CD4-positive, alpha-beta memory T cell (primary cell): ENCODE measurements at regions not wholly inside any gene's neighbourhood (a gene's known extent, or its start where the extent isn't known, plus 50 kb on each side); places are given as distances from the start of the nearest gene placed in this dataset.
"Not testable (repeated sequence)": the region's sequence is repeated elsewhere in the genome, so short reads cannot be mapped to it uniquely, and the experiment has no call there.

ENCODE experiments used
- CTCF ChIA-PET: fragments of 350-600 bp; sonication (Branson Sonifier 250); formaldehyde crosslinking; loops from one replicate; lab custom pipeline; 2021; ENCODE audit warnings: inconsistent platforms; ENCODE audit not compliant: partially characterized antibody; lab: Charles Lee
- POLR2A ChIA-PET: fragments of 350-600 bp; sonication (Branson Sonifier 250); formaldehyde crosslinking; loops from one replicate; lab custom pipeline; 2021; ENCODE audit not compliant: partially characterized antibody; lab: Charles Lee
- DNase-seq, 5 donors: peaks; one replicate each; pipeline versions ENCODE4 v3.0.0 to v3.0.0-alpha.2; 2020 to 2022; ENCODE audit warnings: mixed read lengths in 1 of 5
- H3K27ac ChIP-seq: one replicate; pipeline ENCODE4 v1.7.0; 2013; ENCODE audit warnings: low read depth, low read length
- H3K27me3 ChIP-seq: 2 replicates; pipeline ENCODE4 v1.7.0; 2013; ENCODE audit warnings: mild to moderate bottlenecking, low read length, moderate library complexity; ENCODE audit not compliant: insufficient read depth
- H3K36me3 ChIP-seq: 2 replicates; pipeline ENCODE4 v1.7.0; 2013; ENCODE audit warnings: mild to moderate bottlenecking, low read length, moderate library complexity; ENCODE audit not compliant: insufficient read depth
- H3K4me1 ChIP-seq: 2 replicates; pipeline ENCODE4 v1.7.0; 2013; ENCODE audit warnings: mild to moderate bottlenecking, low read length, moderate library complexity; ENCODE audit not compliant: insufficient read depth
- H3K4me3 ChIP-seq, 2 donors: one replicate each; pipeline ENCODE4 v1.7.0; 2013; ENCODE audit warnings: low read length in 2 of 2, mild to moderate bottlenecking in 1 of 2
- H3K9me3 ChIP-seq, 2 donors: one replicate each; pipeline ENCODE4 v1.7.0; 2013; ENCODE audit warnings: low read length in 2 of 2, control low read depth in 1 of 2; ENCODE audit not compliant: control insufficient read depth in 1 of 2
- H3K27ac Mint-ChIP-seq, 7 donors: one replicate each; pipeline ENCODE4 v1.8.0; 2020 to 2021; ENCODE audit warnings: mixed read lengths in 7 of 7, mild to moderate bottlenecking in 6 of 7, inconsistent platforms in 3 of 7, moderate library complexity in 3 of 7
- H3K27me3 Mint-ChIP-seq, 2 donors: one replicate each; pipeline ENCODE4 v1.8.0; 2020 to 2021; ENCODE audit warnings: mixed read lengths in 2 of 2
- H3K36me3 Mint-ChIP-seq, 2 donors: one replicate each; pipeline ENCODE4 v1.8.0; 2020 to 2021; ENCODE audit warnings: mixed read lengths in 2 of 2, inconsistent platforms in 1 of 2, mild to moderate bottlenecking in 1 of 2
- H3K4me1 Mint-ChIP-seq, 4 donors: one replicate each; pipeline ENCODE4 v1.8.0; 2020 to 2021; ENCODE audit warnings: mixed read lengths in 4 of 4, mild to moderate bottlenecking in 1 of 4
- H3K4me3 Mint-ChIP-seq, 8 donors: one replicate each; pipeline ENCODE4 v1.8.0; 2020 to 2021; ENCODE audit warnings: mixed read lengths in 8 of 8, mild to moderate bottlenecking in 7 of 8, moderate library complexity in 6 of 8, inconsistent platforms in 3 of 8
- H3K9me3 Mint-ChIP-seq, 8 donors: one replicate each; pipeline ENCODE4 v1.8.0; 2020 to 2021; ENCODE audit warnings: mixed read lengths in 8 of 8, mild to moderate bottlenecking in 5 of 8, inconsistent platforms in 3 of 8, moderate library complexity in 1 of 8
- intact Hi-C: fragments of 100-400 bp; cut with micrococcal nuclease; formaldehyde crosslinking; loops from one replicate; pipeline ENCODE4 v1.15.1; 2023

DNA sequence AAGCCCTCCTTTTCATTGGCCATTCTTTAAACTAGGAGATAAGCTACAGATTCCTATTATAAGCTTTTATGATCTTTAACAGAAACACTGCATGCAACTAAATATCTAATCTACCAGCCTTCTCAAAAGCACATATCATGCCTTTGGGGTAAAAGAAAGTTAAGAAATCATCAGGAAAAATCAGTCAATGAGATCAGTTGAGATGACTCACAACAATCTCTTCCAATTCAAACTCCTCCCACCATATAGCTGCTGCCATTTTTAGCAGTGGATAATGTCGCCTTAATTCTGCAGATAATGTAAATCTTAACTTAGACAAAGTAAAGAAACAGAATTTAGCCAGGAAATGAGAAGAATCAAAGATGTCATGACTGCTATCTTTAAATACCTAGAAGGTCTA lies 135.2 kb upstream of the BCL6 start:
- no peaks in the 10 kb centered on the region for H3K27me3 Mint-ChIP-seq
- Histone ChIP-seq H3K36me3 (no peaks in the 10 kb centered on the region), H3K9me3 (no peaks in the 10 kb centered on the region), H3K27ac (no peak overlapping the region), H3K4me1 (no peaks in the 10 kb centered on the region), H3K4me3 (no peak overlapping the region), H3K27me3 (no peaks in the 10 kb centered on the region)
- no peak overlapping the region for H3K27ac Mint-ChIP-seq
- peaks cover 0 to 3% (median 0%) of the 10 kb centered on the region in 4 donors for H3K4me1 Mint-ChIP-seq
- peaks cover 0 to 2% (median 0%) of the 10 kb centered on the region in 8 donors for H3K9me3 Mint-ChIP-seq
- H3K4me3 Mint-ChIP-seq = no peak overlapping the region
- no peaks in the 10 kb centered on the region for H3K36me3 Mint-ChIP-seq
- no peak for DNase-seq
- ChIA-PET CTCF (no interaction called here), POLR2A (no interaction called here)
- intact Hi-C loops = no loop called here

DNA sequence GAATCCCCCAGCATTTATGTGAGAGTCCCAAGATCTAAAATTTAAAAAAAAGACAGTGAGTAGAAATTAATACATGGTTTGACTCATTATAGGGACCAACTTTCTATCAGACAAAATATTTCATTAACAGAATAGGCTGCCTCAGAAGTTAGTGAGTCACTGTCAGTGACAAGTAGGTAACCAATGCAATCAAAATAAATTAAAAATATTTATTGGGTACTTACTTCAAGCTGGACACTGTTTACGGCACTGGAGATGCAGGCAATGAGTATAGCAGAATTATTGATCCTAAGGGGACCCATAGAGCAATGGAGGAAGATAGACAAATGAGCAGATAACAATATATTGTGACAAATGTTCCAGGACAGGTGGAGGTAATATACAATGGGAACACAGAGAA lies 135.6 kb upstream of the BCL6 start:
- intact Hi-C loops = no loop called here
- Histone ChIP-seq H3K27me3 (no peaks in the 10 kb centered on the region), H3K4me1 (no peaks in the 10 kb centered on the region), H3K36me3 (no peaks in the 10 kb centered on the region), H3K27ac (no peak overlapping the region), H3K9me3 (no peaks in the 10 kb centered on the region), H3K4me3 (no peak overlapping the region)
- POLR2A ChIA-PET = no interaction called here
- CTCF ChIA-PET = no interaction called here
- DNase-seq = no peak
- no peaks in the 10 kb centered on the region for H3K27me3 Mint-ChIP-seq
- no peak overlapping the region for H3K27ac Mint-ChIP-seq
- H3K36me3 Mint-ChIP-seq = no peaks in the 10 kb centered on the region
- peaks cover 0 to 2% (median 0%) of the 10 kb centered on the region in 8 donors for H3K9me3 Mint-ChIP-seq
- H3K4me3 Mint-ChIP-seq = no peak overlapping the region
- H3K4me1 Mint-ChIP-seq = peaks cover 0 to 3% (median 0%) of the 10 kb centered on the region in 4 donors

DNA sequence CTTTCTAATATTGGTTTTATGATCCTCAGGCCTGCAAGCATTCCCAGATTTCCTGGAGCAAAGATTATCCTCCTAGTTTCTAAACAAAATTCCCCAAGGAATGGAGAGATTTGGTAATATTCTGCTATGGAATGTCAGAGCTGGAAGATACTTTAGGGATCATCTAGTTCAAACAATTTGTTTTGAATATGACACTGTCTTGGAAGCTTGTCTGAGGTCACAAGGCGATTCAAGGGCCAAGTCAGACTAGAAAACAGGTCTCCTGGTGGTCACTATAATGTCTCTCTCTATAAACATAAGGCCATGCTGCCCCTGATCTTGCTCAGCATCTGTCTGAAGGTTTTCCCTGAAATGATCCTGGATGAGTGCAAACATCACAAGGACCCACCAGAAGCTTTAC lies 143.4 kb upstream of the BCL6 start:
- Histone ChIP-seq H3K4me3 (no peak overlapping the region), H3K27me3 (no peaks in the 10 kb centered on the region), H3K27ac (no peak overlapping the region), H3K4me1 (no peaks in the 10 kb centered on the region), H3K9me3 (no peaks in the 10 kb centered on the region), H3K36me3 (no peaks in the 10 kb centered on the region)
- H3K4me1 Mint-ChIP-seq = peaks cover 4 to 9% (median 5%) of the 10 kb centered on the region in 4 donors
- peaks cover 0 to 1% (median 0%) of the 10 kb centered on the region in 8 donors for H3K9me3 Mint-ChIP-seq
- peaks cover 0 to 4% of the 10 kb centered on the region in 2 donors for H3K27me3 Mint-ChIP-seq
- H3K4me3 Mint-ChIP-seq = no peak overlapping the region
- CTCF ChIA-PET = no interaction called here
- no peak for DNase-seq
- H3K27ac Mint-ChIP-seq = no peak overlapping the region
- POLR2A ChIA-PET = no interaction called here
- H3K36me3 Mint-ChIP-seq = no peaks in the 10 kb centered on the region
- intact Hi-C loops = no loop called here

DNA sequence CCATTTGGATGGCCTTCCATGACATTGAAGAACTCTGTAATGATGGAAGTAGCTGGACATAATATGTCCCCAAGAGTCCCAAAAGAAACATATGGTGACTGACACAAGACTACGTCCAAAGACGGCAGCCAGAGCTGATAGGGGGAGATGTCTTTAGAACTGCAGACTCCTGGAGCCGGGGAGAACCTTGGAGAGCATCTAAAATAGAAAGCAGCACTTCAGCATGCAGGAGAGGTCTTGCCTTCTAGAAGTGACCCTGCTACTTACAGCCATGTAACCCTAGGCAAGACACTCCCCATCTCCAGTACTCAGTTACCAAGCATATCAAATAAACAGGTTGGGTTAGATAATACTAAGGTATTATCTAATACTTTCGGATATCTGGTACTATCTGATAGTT lies 143.8 kb upstream of the BCL6 start:
- no peaks in the 10 kb centered on the region for H3K4me1 ChIP-seq
- Mint-ChIP-seq H3K9me3 (no peaks in the 10 kb centered on the region), H3K4me3 (no peak overlapping the region), H3K4me1 (peaks cover 4 to 9% (median 5%) of the 10 kb centered on the region in 4 donors), H3K27me3 (peaks cover 0 to 4% of the 10 kb centered on the region in 2 donors), H3K27ac (peak overlapping the region in 1 of 7 donors; percentile 36), H3K36me3 (no peaks in the 10 kb centered on the region)
- CTCF ChIA-PET = no interaction called here
- no peak overlapping the region for H3K27ac ChIP-seq
- no peaks in the 10 kb centered on the region for H3K27me3 ChIP-seq
- H3K36me3 ChIP-seq = no peaks in the 10 kb centered on the region
- intact Hi-C loops = no loop called here
- DNase-seq = no peak
- POLR2A ChIA-PET = no interaction called here
- no peaks in the 10 kb centered on the region for H3K9me3 ChIP-seq
- no peak overlapping the region for H3K4me3 ChIP-seq

DNA sequence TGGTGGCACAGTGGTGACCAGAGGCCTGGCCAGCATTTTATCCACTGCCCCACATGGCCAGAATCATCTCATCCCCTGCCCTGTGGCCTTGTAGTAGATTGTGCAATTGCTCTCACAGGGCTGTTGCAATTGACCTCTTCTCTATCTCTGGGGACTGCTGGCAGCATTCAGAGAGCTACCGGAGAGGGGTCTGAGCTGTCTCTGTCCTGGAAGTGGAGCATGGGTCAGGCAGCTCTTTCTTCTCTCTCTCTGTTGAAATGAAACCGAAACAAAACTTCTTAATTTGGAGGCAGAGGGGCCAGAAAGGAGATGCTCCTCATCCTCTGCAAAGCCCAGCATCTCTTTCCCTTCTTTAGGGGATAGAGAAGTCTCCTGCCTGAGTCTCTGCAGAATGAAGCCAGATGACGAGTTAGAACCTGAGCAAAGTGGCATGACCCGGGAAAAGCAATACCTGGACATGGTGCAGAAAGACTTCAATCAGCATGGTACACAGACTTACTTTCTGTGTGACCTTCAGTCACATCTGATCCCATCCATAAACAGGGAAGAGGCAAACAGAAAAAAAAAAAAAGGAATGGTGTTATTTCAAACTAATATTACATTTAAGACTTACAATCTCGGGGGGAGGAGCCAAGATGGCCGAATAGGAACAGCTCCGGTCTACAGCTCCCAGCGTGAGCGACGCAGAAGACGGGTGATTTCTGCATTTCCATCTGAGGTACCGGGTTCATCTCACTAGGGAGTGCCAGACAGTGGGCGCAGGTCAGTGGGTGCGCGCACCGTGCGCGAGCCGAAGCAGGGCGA lies 144.5 kb upstream of the BCL6 start:
- no peak overlapping the region for H3K27ac ChIP-seq
- H3K4me3 ChIP-seq = no peak overlapping the region
- H3K9me3 ChIP-seq = no peaks in the 10 kb centered on the region
- Mint-ChIP-seq H3K9me3 (no peaks in the 10 kb centered on the region), H3K36me3 (no peaks in the 10 kb centered on the region), H3K27me3 (peaks cover 0 to 4% of the 10 kb centered on the region in 2 donors), H3K4me3 (peak overlapping the region in 3 of 8 donors; percentile 1 to 64 (median 3)), H3K27ac (peak overlapping the region in 2 of 7 donors; percentile 56 to 57), H3K4me1 (peaks cover 4 to 9% (median 5%) of the 10 kb centered on the region in 4 donors)
- H3K4me1 ChIP-seq = no peaks in the 10 kb centered on the region
- H3K27me3 ChIP-seq = no peaks in the 10 kb centered on the region
- ChIA-PET POLR2A (no interaction called here), CTCF (no interaction called here)
- intact Hi-C loops = no loop called here
- H3K36me3 ChIP-seq = no peaks in the 10 kb centered on the region
- no peak for DNase-seq

DNA sequence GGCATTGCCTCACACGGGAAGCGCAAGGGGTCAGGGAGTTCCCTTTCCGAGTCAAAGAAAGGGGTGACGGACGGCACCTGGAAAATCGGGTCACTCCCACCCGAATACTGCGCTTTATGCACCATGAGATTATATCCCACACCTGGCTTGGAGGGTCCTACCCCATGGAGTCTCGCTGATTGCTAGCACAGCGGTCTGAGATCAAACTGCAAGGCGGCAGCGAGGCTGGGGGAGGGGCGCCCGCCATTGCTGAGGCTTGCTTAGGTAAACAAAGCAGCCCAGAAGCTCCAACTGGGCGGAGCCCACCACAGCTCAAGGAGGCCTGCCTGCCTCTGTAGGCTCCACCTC lies 145.1 kb upstream of the BCL6 start:
- not testable (repeated sequence) for H3K27ac Mint-ChIP-seq

DNA sequence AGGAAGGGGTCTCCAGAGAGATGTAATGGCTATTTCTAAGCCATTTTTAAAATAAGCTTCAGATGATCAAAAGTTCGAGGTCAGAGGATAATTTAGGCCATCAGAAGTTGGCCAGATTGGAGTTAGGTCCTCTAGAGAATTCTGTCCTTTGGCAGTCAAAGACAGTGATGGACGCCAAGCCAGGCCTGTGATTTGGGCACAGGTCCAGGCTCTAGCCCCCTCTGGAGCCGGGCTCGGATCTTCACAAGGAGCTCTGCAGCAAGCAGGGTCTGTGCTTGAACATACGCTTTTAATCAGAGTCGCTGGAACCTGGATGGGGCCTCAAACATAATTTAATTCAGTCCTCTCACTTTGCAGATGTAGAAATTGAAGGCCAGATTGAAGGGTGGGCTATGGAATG lies 151.4 kb upstream of the BCL6 start:
- no peak for DNase-seq
- Mint-ChIP-seq H3K36me3 (no peaks in the 10 kb centered on the region), H3K9me3 (no peaks in the 10 kb centered on the region), H3K4me1 (no peaks in the 10 kb centered on the region), H3K27me3 (no peaks in the 10 kb centered on the region), H3K27ac (no peak overlapping the region), H3K4me3 (no peak overlapping the region)
- no peak overlapping the region for H3K4me3 ChIP-seq
- H3K9me3 ChIP-seq = no peaks in the 10 kb centered on the region
- H3K27ac ChIP-seq = no peak overlapping the region
- H3K4me1 ChIP-seq = no peaks in the 10 kb centered on the region
- H3K27me3 ChIP-seq = no peaks in the 10 kb centered on the region
- intact Hi-C loops = no loop called here
- H3K36me3 ChIP-seq = no peaks in the 10 kb centered on the region
- CTCF ChIA-PET = no interaction called here
- POLR2A ChIA-PET = no interaction called here

More for the DNA sequence above, 145.1 kb upstream of the BCL6 start:
- H3K4me3 Mint-ChIP-seq, DNase-seq, H3K4me1 Mint-ChIP-seq, H3K36me3 ChIP-seq, H3K27me3 Mint-ChIP-seq, H3K27ac ChIP-seq, H3K9me3 Mint-ChIP-seq, H3K27me3 ChIP-seq, intact Hi-C loops, H3K4me1 ChIP-seq, CTCF ChIA-PET, POLR2A ChIA-PET, H3K36me3 Mint-ChIP-seq, H3K4me3 ChIP-seq, H3K9me3 ChIP-seq: not testable (repeated sequence)
